GM18909 (cell line): ENCODE measurements at regions not wholly inside any gene's neighbourhood (a gene's known extent, or its start where the extent isn't known, plus 50 kb on each side); places are given as distances from the start of the nearest gene placed in this dataset.
"Not testable (repeated sequence)": the region's sequence is repeated elsewhere in the genome, so short reads cannot be mapped to it uniquely, and the experiment has no call there.

Experiments
- ATAC-seq: cut with Tn5 transposase; IDR thresholded peaks from one replicate; pipeline ENCODE4 v1.9.1; 2021; ENCODE audit warnings: mild to moderate bottlenecking; ENCODE audit not compliant: unreplicated experiment, poor library complexity

GRCh38 chrX:93468075-93468474, 205.3 kb downstream of the NAP1L3 start:
- ATAC-seq, result no peak

GRCh38 chrX:93466383-93466782, 207.0 kb downstream of the NAP1L3 start:
- no peak for ATAC-seq

GRCh38 chrX:93461060-93461459, 212.3 kb downstream of the NAP1L3 start:
- no peak for ATAC-seq

- no peak for ATAC-seq
These were observed 218.9 kb downstream of the NAP1L3 start for GRCh38 chrX:93454509-93454908.

- ATAC-seq, result not testable (repeated sequence)
These were observed 238.7 kb downstream of the NAP1L3 start for GRCh38 chrX:93434721-93435120.

- no peak for ATAC-seq
These were observed 244.9 kb downstream of the NAP1L3 start for GRCh38 chrX:93428497-93428896.

GRCh38 chrX:93422693-93423092, 250.7 kb downstream of the NAP1L3 start:
- ATAC-seq, result peak; percentile 87

GRCh38 chrX:93420525-93421082, 252.8 kb downstream of the NAP1L3 start:
- ATAC-seq, result no peak

- no peak for ATAC-seq
These were observed 253.3 kb downstream of the NAP1L3 start for GRCh38 chrX:93420090-93420489.

GRCh38 chrX:93419642-93420041, 253.7 kb downstream of the NAP1L3 start:
- ATAC-seq, result no peak

GRCh38 chrX:93404121-93404520, 269.3 kb downstream of the NAP1L3 start:
- no peak for ATAC-seq

GRCh38 chrX:93354651-93355050, 318.7 kb downstream of the NAP1L3 start:
- ATAC-seq, result no peak

- no peak for ATAC-seq
These were observed 327.1 kb downstream of the NAP1L3 start for GRCh38 chrX:93346309-93346708.

GRCh38 chrX:93344287-93344686, 329.1 kb downstream of the NAP1L3 start:
- ATAC-seq, result not testable (repeated sequence)

GRCh38 chrX:93332329-93332728, 341.0 kb downstream of the NAP1L3 start:
- no peak for ATAC-seq

- ATAC-seq, result no peak
These were observed 351.3 kb downstream of the NAP1L3 start for GRCh38 chrX:93322110-93322509.

GRCh38 chrX:93319609-93320008, 353.8 kb downstream of the NAP1L3 start:
- ATAC-seq, result no peak
